ENCODE measurements at regions not wholly inside any gene's neighbourhood (a gene's known extent, or its start where the extent isn't known, plus 50 kb on each side); places are given as distances from the start of the nearest gene placed in this dataset.

DNA sequence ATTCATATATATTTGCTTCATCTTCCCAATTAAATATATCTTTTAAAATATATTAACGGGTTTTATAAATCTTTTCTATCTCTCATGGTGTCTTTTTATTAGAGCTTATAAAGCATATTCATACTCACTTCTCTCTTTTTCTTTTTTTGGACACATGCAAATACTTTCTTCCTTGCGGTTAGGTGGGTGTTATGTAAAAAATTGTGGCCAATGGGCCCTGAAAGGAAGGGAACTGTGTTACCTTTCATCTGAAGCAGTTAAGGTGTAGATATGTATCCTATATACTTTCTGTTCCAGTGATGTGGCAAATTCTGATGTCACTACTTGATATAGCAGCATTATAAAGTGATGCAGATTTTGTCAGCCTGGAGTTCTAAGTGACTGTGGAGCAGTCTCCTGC lies 714.5 kb downstream of the PLCL1 start:
- no peak for TF ChIP-seq POLR2A (IDR thresholded peaks at IDR 0.05; ENCODE audit: low read depth, low read length)
- TF ChIP-seq, protein P1, sequence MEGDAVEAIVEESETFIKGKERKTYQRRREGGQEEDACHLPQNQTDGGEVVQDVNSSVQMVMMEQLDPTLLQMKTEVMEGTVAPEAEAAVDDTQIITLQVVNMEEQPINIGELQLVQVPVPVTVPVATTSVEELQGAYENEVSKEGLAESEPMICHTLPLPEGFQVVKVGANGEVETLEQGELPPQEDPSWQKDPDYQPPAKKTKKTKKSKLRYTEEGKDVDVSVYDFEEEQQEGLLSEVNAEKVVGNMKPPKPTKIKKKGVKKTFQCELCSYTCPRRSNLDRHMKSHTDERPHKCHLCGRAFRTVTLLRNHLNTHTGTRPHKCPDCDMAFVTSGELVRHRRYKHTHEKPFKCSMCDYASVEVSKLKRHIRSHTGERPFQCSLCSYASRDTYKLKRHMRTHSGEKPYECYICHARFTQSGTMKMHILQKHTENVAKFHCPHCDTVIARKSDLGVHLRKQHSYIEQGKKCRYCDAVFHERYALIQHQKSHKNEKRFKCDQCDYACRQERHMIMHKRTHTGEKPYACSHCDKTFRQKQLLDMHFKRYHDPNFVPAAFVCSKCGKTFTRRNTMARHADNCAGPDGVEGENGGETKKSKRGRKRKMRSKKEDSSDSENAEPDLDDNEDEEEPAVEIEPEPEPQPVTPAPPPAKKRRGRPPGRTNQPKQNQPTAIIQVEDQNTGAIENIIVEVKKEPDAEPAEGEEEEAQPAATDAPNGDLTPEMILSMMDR (IDR thresholded peaks at IDR 0.05; ENCODE audit: extremely low read depth in 1 of 2, insufficient read depth in 1 of 2, low read depth in 1 of 2, low read length in 2 of 2): no peak
- no peak for TF ChIP-seq JUN (IDR thresholded peaks at IDR 0.05; ENCODE audit: borderline replicate concordance, insufficient read depth, insufficient read length, low read depth)
- TF ChIP-seq, protein P2, sequence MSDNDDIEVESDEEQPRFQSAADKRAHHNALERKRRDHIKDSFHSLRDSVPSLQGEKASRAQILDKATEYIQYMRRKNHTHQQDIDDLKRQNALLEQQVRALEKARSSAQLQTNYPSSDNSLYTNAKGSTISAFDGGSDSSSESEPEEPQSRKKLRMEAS (IDR thresholded peaks at IDR 0.05; ENCODE audit: insufficient read depth, insufficient read length): no peak
- no peak for TF ChIP-seq GATA2 (IDR thresholded peaks at IDR 0.05; ENCODE audit: insufficient read depth, insufficient read length, low read depth, low read length)
- no peak for TF ChIP-seq MYC (IDR thresholded peaks at IDR 0.05; ENCODE audit: low read depth, low read length)
